Activated T-helper 9 cell treated with anti-CD3 and anti-CD28 coated beads, Interleukin-2, amount 50 U/mL, for 16 hours (primary cell): ENCODE measurements at regions not wholly inside any gene's neighbourhood (a gene's known extent, or its start where the extent isn't known, plus 50 kb on each side); places are given as distances from the start of the nearest gene placed in this dataset.
"Not testable (repeated sequence)": the region's sequence is repeated elsewhere in the genome, so short reads cannot be mapped to it uniquely, and the experiment has no call there.

Experiments
- DNase-seq: peaks from one replicate; pipeline ENCODE4 v3.0.0-alpha.2; 2020; ENCODE audit warnings: low read depth

DNA sequence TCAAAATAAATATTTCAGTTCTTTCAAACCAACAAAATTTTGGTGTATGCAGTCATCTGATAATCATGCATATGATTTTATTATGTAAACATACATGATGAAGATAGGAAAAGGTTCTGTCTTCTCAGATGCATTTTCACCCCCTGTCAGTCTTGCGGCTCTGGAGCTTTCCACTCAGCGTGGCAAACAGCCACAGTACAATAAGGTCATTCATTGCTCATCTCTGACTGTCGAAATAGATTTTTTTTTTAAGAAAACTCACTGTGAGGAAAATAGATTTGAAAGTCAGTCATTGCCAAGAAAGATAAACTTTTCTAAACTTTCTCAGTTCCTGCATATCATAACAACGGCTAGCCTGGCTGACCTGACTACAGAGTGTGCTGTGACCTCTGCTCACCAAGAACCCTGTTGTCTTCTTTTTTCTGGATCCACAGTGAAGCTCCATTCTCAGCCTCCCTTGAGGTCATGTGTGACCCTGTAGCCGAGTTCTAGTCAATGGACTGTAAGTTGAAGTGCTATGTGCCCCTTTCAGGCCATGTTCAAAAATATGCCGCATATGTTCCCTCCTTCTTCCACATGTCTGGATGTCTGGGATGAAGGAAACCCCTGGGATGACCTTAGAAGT, 519.6 kb downstream of the KLF5 start:
- no peak for DNase-seq

GRCh38 chr13:73576291-73576690, 517.5 kb downstream of the KLF5 start:
- DNase-seq, result no peak

DNA sequence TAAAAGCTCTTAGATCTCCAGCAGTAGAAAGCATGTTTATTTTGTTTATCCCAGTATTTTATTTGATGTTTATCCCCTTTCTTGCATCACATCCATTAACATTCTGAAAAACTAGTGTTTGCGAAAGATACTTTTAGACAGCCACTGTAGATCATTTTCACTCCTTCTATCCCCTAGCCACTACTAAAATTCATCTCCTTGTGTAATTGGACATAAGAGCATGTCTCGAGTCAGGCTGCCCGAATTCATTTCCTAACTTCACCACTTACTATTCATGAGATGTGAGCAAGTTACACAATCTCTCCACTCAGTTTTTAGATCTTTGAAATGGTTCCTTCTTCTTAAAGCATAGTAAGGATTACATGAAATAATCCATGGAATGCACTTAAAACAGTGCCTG, 514.0 kb downstream of the KLF5 start:
- no peak for DNase-seq

DNA sequence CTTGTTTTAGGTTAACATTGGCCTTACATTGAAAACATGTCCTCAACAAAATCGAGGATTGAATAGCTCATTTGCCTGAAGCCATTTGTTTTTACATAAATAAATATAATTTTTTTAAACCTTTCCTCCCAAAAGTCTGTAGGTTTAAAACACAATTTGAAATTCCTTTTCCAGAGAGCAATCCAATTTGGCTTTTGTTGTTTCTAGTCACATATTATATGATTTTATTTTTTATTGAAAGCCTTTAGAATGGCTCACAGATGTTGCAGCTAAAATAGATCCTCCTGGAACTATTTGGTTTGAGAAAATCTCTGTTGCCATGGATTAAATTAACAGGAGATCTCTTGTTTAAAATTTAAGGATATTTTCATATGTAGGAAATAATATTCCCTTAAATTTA, 512.6 kb downstream of the KLF5 start:
- DNase-seq, result no peak

DNA sequence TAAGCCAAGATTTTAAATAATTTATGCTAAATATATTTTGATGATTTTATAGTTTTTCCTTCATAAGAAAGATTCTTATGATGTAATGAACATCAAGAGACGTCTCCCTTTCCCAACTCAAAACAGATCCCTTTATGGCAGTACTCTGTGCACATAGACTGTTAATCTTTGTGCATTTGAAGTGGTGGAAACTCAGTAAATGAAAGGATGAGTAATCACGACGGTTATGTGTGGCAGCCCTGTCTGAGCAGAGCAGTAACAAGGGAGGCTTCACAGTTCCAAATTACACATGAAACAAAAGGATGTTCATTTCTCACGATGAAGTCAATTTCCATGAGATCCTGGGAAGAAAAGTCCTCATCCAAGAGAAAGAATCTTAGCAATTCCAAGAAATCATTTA, 498.1 kb downstream of the KLF5 start:
- DNase-seq, result no peak

GRCh38 chr13:73556128-73556527, 497.3 kb downstream of the KLF5 start:
- no peak for DNase-seq

- DNase-seq, result no peak
These were observed 492.9 kb downstream of the KLF5 start for GRCh38 chr13:73551736-73552135.

DNA sequence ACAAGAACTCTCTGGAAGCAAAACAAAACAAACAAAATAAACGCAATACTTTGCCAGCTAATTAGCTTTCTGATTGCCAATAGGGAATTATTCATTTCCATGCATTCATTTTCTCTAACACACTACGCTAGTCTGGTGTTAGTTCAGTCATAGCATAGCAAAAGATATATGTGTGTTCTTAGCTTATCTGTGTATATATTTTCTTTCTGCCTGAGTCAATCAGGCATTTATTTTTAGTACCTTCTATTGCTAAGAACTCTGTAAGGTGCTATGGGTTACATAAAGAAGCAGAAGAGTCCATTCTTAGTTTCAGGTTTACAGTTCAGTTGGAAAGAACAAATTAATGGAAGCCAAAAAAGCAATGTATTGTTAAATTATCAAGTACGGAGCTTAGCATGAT, 490.9 kb downstream of the KLF5 start:
- no peak for DNase-seq

GRCh38 chr13:73548449-73548848, 489.6 kb downstream of the KLF5 start:
- DNase-seq, result no peak

- no peak for DNase-seq
These were observed 488.4 kb downstream of the KLF5 start for GRCh38 chr13:73547239-73547638.

GRCh38 chr13:73544175-73544574, 485.4 kb downstream of the KLF5 start:
- no peak for DNase-seq

- DNase-seq, result no peak
These were observed 483.6 kb downstream of the KLF5 start for GRCh38 chr13:73542446-73542845.

GRCh38 chr13:73536865-73537264, 478.1 kb downstream of the KLF5 start:
- DNase-seq, result no peak

- no peak for DNase-seq
These were observed 476.5 kb downstream of the KLF5 start for GRCh38 chr13:73535341-73535740.

- DNase-seq, result no peak
These were observed 474.2 kb downstream of the KLF5 start for GRCh38 chr13:73532987-73533510.

DNA sequence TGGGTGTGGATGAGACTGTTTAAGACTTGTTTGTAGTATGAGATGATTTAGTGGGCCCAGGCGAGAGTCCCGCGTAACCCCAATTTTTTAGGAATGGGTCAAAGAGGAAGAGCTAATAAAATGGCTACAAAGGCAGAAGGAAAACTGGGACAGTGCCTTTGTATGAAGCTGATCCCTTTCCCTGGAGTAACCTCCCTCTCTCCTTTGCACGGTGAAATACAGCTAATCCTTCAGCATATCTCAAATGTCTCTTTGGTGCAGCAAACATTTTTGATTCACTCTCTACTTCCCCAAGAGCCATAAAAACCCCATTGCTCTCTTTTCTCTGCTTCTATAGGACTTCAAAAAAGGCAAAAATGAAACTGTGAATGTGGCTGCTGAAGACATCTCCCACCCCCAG, 473.8 kb downstream of the KLF5 start:
- DNase-seq, result no peak

DNA sequence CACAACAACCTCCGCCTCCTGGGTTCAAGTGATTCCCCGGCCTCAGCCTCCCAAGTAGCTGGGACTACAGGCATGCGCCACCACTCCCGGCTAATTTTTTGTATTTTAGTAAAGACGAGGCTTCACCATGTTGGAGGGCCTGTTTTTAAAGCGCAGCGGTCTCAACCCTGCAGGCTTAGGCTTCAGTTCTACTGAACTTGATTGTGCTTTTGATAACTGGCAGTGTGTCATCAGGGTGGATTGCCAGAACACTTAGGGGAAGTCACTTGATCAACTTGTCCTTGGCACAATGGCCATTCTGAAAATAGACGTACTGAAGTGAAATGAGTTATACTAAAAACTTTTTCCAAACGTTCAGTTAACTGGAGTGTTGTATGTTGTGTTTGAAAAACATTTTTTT, 472.2 kb downstream of the KLF5 start:
- DNase-seq, result no peak

- DNase-seq, result no peak
These were observed 464.1 kb downstream of the KLF5 start for GRCh38 chr13:73522937-73523336.

DNA sequence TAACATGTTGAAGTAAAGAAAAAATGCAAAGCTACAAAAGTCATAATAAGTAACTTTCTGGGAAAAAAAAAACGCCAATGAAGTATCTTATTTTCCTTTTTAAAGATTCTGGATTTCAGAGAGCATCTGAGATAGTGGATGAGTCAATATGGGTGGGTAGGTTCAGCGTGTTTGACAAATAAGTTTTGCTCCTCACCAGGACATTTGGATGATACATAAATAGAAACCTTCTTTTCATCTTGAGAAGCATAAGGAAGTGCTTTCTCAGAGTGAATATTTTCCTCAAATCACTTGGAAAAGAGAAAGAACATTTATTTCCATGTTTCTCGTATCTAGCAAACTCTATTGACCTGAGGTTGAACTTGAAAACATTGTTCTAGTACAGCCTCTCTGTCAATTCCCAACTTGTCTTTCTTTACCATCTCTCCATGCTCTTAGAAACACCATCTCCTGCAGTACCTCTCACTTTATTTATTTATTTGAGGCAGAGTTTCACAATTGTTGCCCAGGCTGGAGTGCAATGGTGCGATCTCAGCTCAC, 463.2 kb downstream of the KLF5 start:
- DNase-seq, result no peak

DNA sequence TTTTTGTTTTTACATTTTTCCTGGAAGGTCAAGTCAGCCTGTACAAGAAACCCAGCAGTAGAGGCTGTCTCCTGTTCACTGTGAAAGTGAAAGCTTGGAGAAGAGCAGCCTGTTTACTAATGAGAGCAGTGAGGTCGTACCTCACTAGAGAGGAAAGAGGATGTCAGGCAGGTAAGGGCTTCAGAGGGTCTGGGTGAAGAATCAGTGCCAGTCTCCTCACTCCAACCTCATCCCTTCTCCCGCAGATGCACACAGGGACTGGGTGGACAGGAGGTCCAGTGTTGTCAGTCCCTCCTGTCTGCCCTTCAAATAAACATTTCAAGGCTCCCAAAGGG, 462.5 kb downstream of the KLF5 start:
- no peak for DNase-seq

DNA sequence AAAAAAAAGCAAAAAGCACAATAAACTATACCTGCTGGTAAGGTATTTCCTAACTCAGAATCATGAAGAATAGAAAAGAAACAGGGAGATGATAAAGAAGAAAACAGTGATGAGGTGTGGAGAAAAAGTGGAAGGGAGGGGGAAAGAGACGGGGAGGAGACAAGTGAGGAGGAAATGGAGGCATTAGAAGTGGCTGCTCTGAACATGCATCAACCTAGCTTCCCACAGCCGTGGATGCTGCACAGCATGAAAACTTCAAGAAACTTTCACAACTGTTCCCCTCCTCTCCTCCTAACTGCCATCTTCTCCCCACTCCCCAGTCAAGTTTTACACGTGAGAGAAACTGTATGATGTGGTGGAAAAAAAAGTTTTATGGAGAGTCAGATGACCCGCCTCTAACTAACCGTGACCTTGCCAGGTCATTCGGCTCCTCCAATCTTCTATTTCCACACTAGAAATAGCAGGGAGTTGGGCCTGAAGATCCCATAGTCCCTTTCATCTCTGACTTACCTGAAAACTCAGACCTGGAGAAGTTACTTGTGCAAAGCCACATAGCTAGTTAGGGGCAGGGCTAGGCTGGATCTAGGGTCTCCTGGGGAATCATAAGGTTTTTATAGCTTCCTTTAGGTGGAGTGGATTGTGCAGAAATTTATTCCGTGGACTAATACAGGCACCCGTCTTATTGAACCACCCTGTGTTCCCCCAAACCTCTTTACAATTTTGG, 461.9 kb downstream of the KLF5 start:
- no peak for DNase-seq

GRCh38 chr13:73520135-73520534, 461.3 kb downstream of the KLF5 start:
- not testable (repeated sequence) for DNase-seq

DNA sequence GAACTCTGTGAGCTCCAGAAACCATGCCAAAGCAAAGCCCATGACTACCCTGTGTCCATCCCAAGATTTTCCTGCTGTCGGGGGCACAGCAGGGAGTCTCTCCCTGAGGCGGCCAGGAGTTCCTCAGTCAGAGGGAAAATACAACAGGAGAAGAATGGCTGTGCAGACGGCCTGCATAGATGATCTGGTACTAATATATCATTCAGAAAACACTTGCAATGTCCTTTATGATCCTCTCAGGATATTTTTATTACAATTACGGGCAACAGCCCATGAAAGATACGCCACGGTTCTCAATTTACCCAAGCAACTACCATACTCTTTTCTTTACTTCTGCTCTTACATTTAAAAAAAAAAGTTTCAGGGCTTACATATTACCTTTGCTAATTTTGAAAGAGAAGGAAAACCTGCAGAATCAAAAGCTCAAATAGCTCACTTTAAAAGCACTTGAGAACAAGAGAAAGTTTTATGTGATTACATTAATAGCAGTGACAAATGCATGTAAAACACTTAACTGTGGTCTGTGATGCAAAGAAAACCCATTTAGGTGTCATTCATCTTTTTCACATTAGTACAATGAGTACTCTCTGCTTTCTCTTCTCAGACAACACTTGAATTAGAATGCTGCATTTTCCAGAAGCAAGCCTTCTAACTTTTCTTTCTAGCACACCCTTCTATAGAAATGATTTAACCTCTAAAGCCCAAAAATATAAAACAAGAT, 460.8 kb downstream of the KLF5 start:
- no peak for DNase-seq
